ENCODE measurements at regions not wholly inside any gene's neighbourhood (a gene's known extent, or its start where the extent isn't known, plus 50 kb on each side); places are given as distances from the start of the nearest gene placed in this dataset.

GRCh38 chr2:16584824-16585540, 80.7 kb downstream of the CYRIA start:
- peaks cover 0 to 1% of the 10 kb centered on the region in 2 donors for H3K9me3 Mint-ChIP-seq
- peaks cover 9 to 14% of the 10 kb centered on the region in 2 donors for H3K4me1 Mint-ChIP-seq
- peak in 1 of 2 donors; percentile 51 for ATAC-seq (replicated peaks)
- DNase-seq, result no peak
- no peak overlapping the region for H3K4me3 Mint-ChIP-seq
- H3K27ac Mint-ChIP-seq, result no peak overlapping the region
- H3K36me3 Mint-ChIP-seq, result peaks cover 11 to 60% of the 10 kb centered on the region in 2 donors
- H3K27me3 Mint-ChIP-seq, result no peaks in the 10 kb centered on the region

- no peak overlapping the region for H3K4me3 Mint-ChIP-seq
- H3K36me3 Mint-ChIP-seq, result peaks cover 13 to 62% of the 10 kb centered on the region in 2 donors
- no peaks in the 10 kb centered on the region for H3K27me3 Mint-ChIP-seq
- ATAC-seq (replicated peaks) (no peak), DNase-seq (no peak)
- H3K9me3 Mint-ChIP-seq, result peaks cover 0 to 1% of the 10 kb centered on the region in 2 donors
- no peak overlapping the region for H3K27ac Mint-ChIP-seq
- H3K4me1 Mint-ChIP-seq, result peaks cover 9 to 14% of the 10 kb centered on the region in 2 donors
Observed at GRCh38 chr2:16584084-16584483, 81.5 kb downstream of the CYRIA start.

GRCh38 chr2:16581241-16581640, 84.4 kb downstream of the CYRIA start:
- Mint-ChIP-seq H3K27me3 (no peaks in the 10 kb centered on the region), H3K4me1 (peaks cover 12 to 18% of the 10 kb centered on the region in 2 donors), H3K27ac (no peak overlapping the region), H3K9me3 (no peaks in the 10 kb centered on the region), H3K36me3 (peaks cover 14 to 52% of the 10 kb centered on the region in 2 donors), H3K4me3 (no peak overlapping the region)
- ATAC-seq (replicated peaks), result no peak
- DNase-seq, result no peak

GRCh38 chr2:16578081-16578480, 87.6 kb downstream of the CYRIA start:
- Mint-ChIP-seq H3K27me3 (no peaks in the 10 kb centered on the region), H3K36me3 (peaks cover 33 to 55% of the 10 kb centered on the region in 2 donors), H3K9me3 (peaks cover 6 to 10% of the 10 kb centered on the region in 2 donors), H3K4me3 (no peak overlapping the region), H3K27ac (no peak overlapping the region), H3K4me1 (peaks cover 5 to 6% of the 10 kb centered on the region in 2 donors)
- no peak for ATAC-seq (replicated peaks)
- DNase-seq, result no peak

GRCh38 chr2:16570516-16570915, 95.1 kb downstream of the CYRIA start:
- H3K4me3 Mint-ChIP-seq, result no peak overlapping the region
- H3K4me1 Mint-ChIP-seq, result peaks cover 0 to 7% of the 10 kb centered on the region in 2 donors
- H3K27ac Mint-ChIP-seq, result no peak overlapping the region
- peaks cover 27 to 41% of the 10 kb centered on the region in 2 donors for H3K36me3 Mint-ChIP-seq
- H3K27me3 Mint-ChIP-seq, result no peaks in the 10 kb centered on the region
- H3K9me3 Mint-ChIP-seq, result peaks cover 3 to 8% of the 10 kb centered on the region in 2 donors
- no peak for ATAC-seq (replicated peaks)
- DNase-seq, result no peak

DNA sequence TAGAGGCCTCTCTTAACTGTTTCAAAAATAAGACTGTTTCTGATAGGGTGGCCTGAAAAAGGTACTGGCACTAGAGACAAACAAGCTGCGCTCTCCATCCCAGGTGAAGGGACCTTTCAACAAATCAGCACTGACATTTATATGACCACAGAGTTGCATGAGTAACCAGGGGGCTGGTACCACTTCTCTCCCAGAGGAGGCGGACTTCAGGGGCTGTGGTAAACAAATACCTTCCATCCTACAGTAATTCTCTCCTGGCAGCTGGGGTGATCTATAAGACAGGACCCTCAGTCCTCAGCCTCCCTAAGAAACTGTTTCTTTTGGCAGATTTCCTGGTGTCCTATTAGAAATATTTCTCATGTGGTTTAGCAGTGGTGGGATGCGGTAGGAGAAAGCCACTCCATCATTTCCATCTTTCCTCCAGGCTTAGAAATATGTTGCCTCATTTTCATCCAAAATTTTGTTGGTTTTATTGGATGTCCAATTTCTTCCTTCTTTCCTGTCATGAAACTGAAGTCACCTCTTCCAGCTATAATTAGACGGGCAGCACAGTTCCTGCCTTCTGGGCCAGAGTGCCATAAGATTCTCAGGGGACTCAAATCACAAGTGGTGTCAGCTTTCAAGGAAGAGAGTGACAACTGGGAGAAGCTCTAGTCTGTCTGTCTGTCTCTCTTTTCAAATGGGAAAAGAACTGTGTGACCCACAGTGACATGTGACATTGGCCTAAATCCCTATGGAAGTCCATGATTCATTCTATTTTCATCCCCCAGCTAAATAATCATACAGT, 96.4 kb downstream of the CYRIA start:
- H3K27me3 Mint-ChIP-seq, result no peaks in the 10 kb centered on the region
- peaks cover 23 to 41% of the 10 kb centered on the region in 2 donors for H3K36me3 Mint-ChIP-seq
- ATAC-seq (replicated peaks) (peak in 1 of 2 donors; percentile 25), DNase-seq (no peak)
- peaks cover 0 to 6% of the 10 kb centered on the region in 2 donors for H3K9me3 Mint-ChIP-seq
- H3K4me3 Mint-ChIP-seq, result no peak overlapping the region
- H3K4me1 Mint-ChIP-seq, result peaks cover 0 to 7% of the 10 kb centered on the region in 2 donors
- H3K27ac Mint-ChIP-seq, result no peak overlapping the region

DNA sequence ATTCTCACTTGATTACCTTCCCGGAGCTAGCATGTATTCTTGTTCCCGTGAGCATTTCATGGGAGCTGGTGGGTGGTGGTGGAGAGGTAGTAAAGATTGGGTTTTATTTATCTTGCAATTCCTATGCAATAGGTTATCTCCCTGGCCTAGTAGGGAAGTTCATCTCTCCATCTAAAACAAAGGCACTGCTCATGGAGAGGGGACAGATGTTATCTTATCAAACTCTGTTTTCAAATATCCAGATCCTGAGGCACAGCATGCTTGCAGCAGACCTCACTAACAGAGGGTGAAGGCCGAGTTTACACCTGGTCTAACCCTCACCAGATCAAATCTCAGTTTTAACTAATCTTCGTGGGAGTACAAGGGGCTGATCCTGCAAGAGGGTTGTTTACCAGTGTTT, 98.9 kb downstream of the CYRIA start:
- no peaks in the 10 kb centered on the region for H3K9me3 Mint-ChIP-seq
- peaks cover 0 to 8% of the 10 kb centered on the region in 2 donors for H3K4me1 Mint-ChIP-seq
- DNase-seq, result no peak
- H3K27me3 Mint-ChIP-seq, result no peaks in the 10 kb centered on the region
- no peak for ATAC-seq (replicated peaks)
- no peak overlapping the region for H3K4me3 Mint-ChIP-seq
- H3K36me3 Mint-ChIP-seq, result peaks cover 26 to 47% of the 10 kb centered on the region in 2 donors
- no peak overlapping the region for H3K27ac Mint-ChIP-seq

- Mint-ChIP-seq H3K4me1 (peaks cover 0 to 8% of the 10 kb centered on the region in 2 donors), H3K27me3 (no peaks in the 10 kb centered on the region), H3K36me3 (peaks cover 27 to 45% of the 10 kb centered on the region in 2 donors), H3K27ac (no peak overlapping the region), H3K4me3 (no peak overlapping the region), H3K9me3 (no peaks in the 10 kb centered on the region)
- ATAC-seq (replicated peaks), result no peak
- no peak for DNase-seq
Observed at GRCh38 chr2:16565481-16565880, 100.2 kb downstream of the CYRIA start.

GRCh38 chr2:16561676-16562075, 104.0 kb downstream of the CYRIA start:
- no peak overlapping the region for H3K27ac Mint-ChIP-seq
- no peaks in the 10 kb centered on the region for H3K27me3 Mint-ChIP-seq
- peaks cover 35 to 53% of the 10 kb centered on the region in 2 donors for H3K36me3 Mint-ChIP-seq
- DNase-seq (no peak), ATAC-seq (replicated peaks) (peak; percentile 29 to 41)
- no peaks in the 10 kb centered on the region for H3K9me3 Mint-ChIP-seq
- H3K4me1 Mint-ChIP-seq, result peaks cover 0 to 4% of the 10 kb centered on the region in 2 donors
- H3K4me3 Mint-ChIP-seq, result no peak overlapping the region

DNA sequence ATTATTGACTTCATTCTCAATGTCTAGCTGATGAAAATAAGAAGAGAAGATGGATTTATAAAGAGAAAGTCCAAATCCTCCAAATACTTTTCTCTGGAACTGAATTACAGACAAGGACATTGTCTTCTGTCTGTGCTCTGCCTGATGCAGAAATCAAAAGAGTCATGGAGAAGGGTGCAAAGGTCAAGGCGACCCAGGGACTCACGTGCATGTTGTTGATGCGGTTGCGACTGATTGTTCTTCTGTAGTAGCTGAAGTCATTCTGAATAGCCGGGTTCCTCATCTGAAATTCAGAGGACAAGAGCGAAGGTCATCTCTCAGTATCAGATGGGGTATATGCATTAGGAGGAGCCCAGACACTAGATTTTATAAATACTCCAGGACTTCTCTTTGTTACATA, 104.4 kb downstream of the CYRIA start:
- Mint-ChIP-seq H3K27ac (no peak overlapping the region), H3K9me3 (no peaks in the 10 kb centered on the region), H3K4me3 (no peak overlapping the region), H3K4me1 (peaks cover 0 to 4% of the 10 kb centered on the region in 2 donors), H3K27me3 (no peaks in the 10 kb centered on the region), H3K36me3 (peaks cover 39 to 58% of the 10 kb centered on the region in 2 donors)
- no peak for DNase-seq
- ATAC-seq (replicated peaks), result no peak

GRCh38 chr2:16559278-16560067, 106.2 kb downstream of the CYRIA start:
- Mint-ChIP-seq H3K4me3 (no peak overlapping the region), H3K27ac (no peak overlapping the region), H3K36me3 (peaks cover 37 to 61% of the 10 kb centered on the region in 2 donors), H3K4me1 (peaks cover 0 to 4% of the 10 kb centered on the region in 2 donors), H3K27me3 (no peaks in the 10 kb centered on the region), H3K9me3 (no peaks in the 10 kb centered on the region)
- DNase-seq (no peak), ATAC-seq (replicated peaks) (no peak)

DNA sequence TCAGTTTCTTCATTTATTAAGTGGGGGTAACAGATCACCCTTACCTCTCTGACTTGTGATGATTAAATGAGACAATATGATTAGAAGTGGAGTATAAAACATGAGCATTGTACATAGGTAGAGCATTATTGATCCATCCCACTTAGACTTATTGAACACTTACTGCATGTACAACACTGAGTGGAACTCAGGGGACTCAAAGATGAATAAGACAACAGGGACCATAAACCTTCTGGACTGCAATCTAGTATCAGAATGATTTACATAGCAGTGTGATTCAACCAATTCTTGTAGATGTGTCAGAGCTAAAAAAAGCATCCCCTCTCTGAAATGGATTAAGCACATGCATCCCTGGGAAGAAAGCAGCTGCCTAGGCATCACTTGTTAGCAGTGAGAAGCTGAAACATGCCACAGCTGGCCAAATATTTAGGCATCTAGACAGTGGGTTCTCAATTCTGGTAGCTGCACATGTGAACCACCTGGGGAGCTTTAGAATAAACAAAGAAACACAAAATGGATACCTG, 111.5 kb downstream of the CYRIA start:
- Mint-ChIP-seq H3K4me1 (no peaks in the 10 kb centered on the region), H3K36me3 (peaks cover 18 to 50% of the 10 kb centered on the region in 2 donors), H3K27ac (no peak overlapping the region), H3K27me3 (no peaks in the 10 kb centered on the region), H3K9me3 (no peaks in the 10 kb centered on the region), H3K4me3 (no peak overlapping the region)
- DNase-seq (no peak), ATAC-seq (replicated peaks) (no peak)

DNA sequence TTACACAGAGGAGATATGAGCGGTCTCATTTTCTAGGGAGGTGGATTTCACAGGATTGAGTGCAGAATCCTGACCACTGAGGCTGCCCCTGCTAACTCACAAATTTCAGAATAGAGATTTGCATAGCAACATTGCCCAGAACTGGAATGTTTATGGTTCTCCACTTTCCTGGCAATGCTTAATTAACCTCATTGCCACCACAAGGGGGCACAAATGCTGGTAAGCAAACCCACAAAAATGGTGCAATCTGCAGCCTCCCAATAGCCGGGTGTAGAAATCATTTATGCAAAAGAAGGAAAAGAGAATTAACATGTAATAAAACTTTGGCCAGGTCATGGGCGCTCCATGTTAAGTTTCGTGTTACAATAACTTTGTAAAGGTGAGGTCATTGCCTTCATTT, 112.4 kb downstream of the CYRIA start:
- Mint-ChIP-seq H3K9me3 (no peaks in the 10 kb centered on the region), H3K4me1 (no peaks in the 10 kb centered on the region), H3K27ac (no peak overlapping the region), H3K4me3 (no peak overlapping the region), H3K27me3 (no peaks in the 10 kb centered on the region), H3K36me3 (peaks cover 18 to 42% of the 10 kb centered on the region in 2 donors)
- no peak for DNase-seq
- peak; percentile 38 to 46 for ATAC-seq (replicated peaks)

- Mint-ChIP-seq H3K4me1 (no peaks in the 10 kb centered on the region), H3K4me3 (no peak overlapping the region), H3K36me3 (peaks cover 16 to 40% of the 10 kb centered on the region in 2 donors), H3K27me3 (no peaks in the 10 kb centered on the region), H3K27ac (no peak overlapping the region), H3K9me3 (no peaks in the 10 kb centered on the region)
- no peak for ATAC-seq (replicated peaks)
- no peak for DNase-seq
Observed at GRCh38 chr2:16552202-16552601, 113.4 kb downstream of the CYRIA start.
